ENCODE measurements at regions not wholly inside any gene's neighbourhood (a gene's known extent, or its start where the extent isn't known, plus 50 kb on each side); places are given as distances from the start of the nearest gene placed in this dataset.

DNA sequence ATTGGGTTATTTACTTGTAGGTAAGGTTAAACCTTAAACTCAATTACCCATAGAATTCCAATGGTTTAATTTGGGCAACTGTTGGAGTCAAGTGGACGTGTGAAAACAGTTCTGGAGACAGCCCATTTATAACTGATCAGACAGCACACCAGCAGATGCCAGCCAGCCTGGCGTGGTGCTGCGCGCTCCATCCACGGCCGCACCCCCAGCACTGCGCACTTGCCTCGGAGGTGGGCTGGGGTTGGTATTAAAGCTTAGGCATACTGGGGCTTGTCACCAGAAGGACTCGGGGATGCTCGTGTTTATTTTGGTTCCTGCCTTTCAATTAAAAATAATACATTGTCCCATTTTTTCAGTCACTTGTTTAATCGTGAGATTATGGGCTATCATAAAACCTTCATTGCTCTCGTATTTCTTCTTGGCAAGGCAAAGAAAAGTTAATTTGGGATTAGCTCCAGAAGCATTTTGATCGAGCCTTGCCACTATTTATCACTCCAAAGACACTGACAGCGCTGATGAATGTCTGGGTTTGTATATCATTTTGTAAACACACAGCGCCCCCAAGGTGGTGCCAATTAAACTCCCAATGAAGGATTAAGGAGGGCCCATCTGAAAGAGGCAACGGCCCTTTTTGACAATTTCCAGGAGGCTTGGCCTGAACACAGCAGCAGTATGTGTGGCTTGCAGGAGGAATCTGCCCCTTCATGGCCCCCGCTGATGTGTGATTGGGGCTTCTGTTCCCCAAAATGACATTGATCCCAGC lies 204.5 kb upstream of the CXCL12 start:
- Mint-ChIP-seq H3K9me3 (ENCODE audit: low read depth, unreplicated experiment) (no peaks in the 10 kb centered on the region), H3K27me3 (ENCODE audit: unreplicated experiment) (peaks cover 46% of the 10 kb centered on the region), H3K27ac (ENCODE audit: unreplicated experiment) (no peak overlapping the region), H3K4me1 (ENCODE audit: low read depth, unreplicated experiment) (no peaks in the 10 kb centered on the region), H3K36me3 (ENCODE audit: insufficient read depth, unreplicated experiment) (no peaks in the 10 kb centered on the region), H3K4me3 (ENCODE audit: low read depth, unreplicated experiment) (no peak overlapping the region)
- CTCF ChIA-PET: no interaction called here
- BruUV-seq (replicated peaks): no TSS peak
- TF ChIP-seq, protein P1, sequence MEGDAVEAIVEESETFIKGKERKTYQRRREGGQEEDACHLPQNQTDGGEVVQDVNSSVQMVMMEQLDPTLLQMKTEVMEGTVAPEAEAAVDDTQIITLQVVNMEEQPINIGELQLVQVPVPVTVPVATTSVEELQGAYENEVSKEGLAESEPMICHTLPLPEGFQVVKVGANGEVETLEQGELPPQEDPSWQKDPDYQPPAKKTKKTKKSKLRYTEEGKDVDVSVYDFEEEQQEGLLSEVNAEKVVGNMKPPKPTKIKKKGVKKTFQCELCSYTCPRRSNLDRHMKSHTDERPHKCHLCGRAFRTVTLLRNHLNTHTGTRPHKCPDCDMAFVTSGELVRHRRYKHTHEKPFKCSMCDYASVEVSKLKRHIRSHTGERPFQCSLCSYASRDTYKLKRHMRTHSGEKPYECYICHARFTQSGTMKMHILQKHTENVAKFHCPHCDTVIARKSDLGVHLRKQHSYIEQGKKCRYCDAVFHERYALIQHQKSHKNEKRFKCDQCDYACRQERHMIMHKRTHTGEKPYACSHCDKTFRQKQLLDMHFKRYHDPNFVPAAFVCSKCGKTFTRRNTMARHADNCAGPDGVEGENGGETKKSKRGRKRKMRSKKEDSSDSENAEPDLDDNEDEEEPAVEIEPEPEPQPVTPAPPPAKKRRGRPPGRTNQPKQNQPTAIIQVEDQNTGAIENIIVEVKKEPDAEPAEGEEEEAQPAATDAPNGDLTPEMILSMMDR (IDR thresholded peaks at IDR 0.05; ENCODE audit: unreplicated experiment): no peak
- intact Hi-C loops (cut with micrococcal nuclease; ENCODE audit: unreplicated experiment): no loop called here
- DNase-seq: no peak

- H3K4me3 Mint-ChIP-seq (ENCODE audit: low read depth, unreplicated experiment): no peak overlapping the region
- no TSS peak for BruUV-seq (replicated peaks)
- no peaks in the 10 kb centered on the region for H3K9me3 Mint-ChIP-seq (ENCODE audit: low read depth, unreplicated experiment)
- DNase-seq: no peak
- CTCF ChIA-PET: no interaction called here
- intact Hi-C loops (cut with micrococcal nuclease; ENCODE audit: unreplicated experiment): no loop called here
- H3K36me3 Mint-ChIP-seq (ENCODE audit: insufficient read depth, unreplicated experiment): no peaks in the 10 kb centered on the region
- no peak overlapping the region for H3K27ac Mint-ChIP-seq (ENCODE audit: unreplicated experiment)
- peaks cover 49% of the 10 kb centered on the region for H3K27me3 Mint-ChIP-seq (ENCODE audit: unreplicated experiment)
- no peaks in the 10 kb centered on the region for H3K4me1 Mint-ChIP-seq (ENCODE audit: low read depth, unreplicated experiment)
- TF ChIP-seq, protein P1 (IDR thresholded peaks at IDR 0.05; ENCODE audit: unreplicated experiment): no peak
Measured at GRCh38 chr10:44589944-44590449, 205.1 kb upstream of the CXCL12 start.

DNA sequence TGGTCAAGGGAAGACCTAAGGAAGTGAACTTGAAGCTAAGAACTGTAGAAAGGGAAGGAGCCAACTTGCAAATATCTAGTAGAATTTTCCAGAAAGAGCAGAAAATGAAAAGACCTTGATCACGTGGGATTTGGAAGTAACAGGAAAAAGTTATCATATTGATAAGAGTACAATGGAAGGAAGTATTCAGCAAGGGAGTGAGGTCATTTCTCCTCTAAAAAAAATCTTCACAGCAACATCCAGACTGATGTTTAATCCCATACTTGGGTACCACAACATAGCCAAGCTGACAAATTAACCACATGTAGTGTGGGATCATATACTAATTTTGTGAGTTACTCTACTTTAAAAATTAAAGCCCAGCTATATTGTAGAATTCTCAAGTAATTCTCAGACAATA lies 207.0 kb upstream of the CXCL12 start:
- Mint-ChIP-seq H3K36me3 (ENCODE audit: insufficient read depth, unreplicated experiment) (no peaks in the 10 kb centered on the region), H3K9me3 (ENCODE audit: low read depth, unreplicated experiment) (no peaks in the 10 kb centered on the region), H3K4me3 (ENCODE audit: low read depth, unreplicated experiment) (no peak overlapping the region), H3K4me1 (ENCODE audit: low read depth, unreplicated experiment) (no peaks in the 10 kb centered on the region), H3K27ac (ENCODE audit: unreplicated experiment) (no peak overlapping the region), H3K27me3 (ENCODE audit: unreplicated experiment) (peaks cover 68% of the 10 kb centered on the region)
- TF ChIP-seq, protein P1 (IDR thresholded peaks at IDR 0.05; ENCODE audit: unreplicated experiment): no peak
- no TSS peak for BruUV-seq (replicated peaks)
- intact Hi-C loops (cut with micrococcal nuclease; ENCODE audit: unreplicated experiment): no loop called here
- CTCF ChIA-PET: no interaction called here
- DNase-seq: no peak

DNA sequence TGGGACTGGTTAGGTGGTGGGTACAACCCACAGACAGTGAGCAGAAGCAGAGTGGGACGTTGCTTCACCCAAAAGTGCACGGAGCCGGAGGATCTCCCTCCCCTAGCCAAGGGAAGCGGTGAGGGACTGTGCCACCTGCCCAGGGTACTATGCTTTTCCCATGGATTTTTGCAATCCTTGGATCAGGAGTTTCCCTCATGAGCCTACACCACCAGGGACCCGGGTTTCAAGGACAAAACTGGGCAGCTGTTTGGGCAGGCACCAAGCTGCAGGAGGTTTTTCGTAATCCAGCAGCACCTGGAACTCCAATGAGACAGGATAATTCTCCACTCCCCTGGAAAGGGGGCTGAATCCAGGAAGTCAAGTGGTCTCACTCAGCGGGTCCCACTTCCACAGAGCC lies 209.1 kb upstream of the CXCL12 start:
- intact Hi-C loops (cut with micrococcal nuclease; ENCODE audit: unreplicated experiment): no loop called here
- no peak for DNase-seq
- H3K9me3 Mint-ChIP-seq (ENCODE audit: low read depth, unreplicated experiment): no peaks in the 10 kb centered on the region
- H3K36me3 Mint-ChIP-seq (ENCODE audit: insufficient read depth, unreplicated experiment): no peaks in the 10 kb centered on the region
- H3K4me3 Mint-ChIP-seq (ENCODE audit: low read depth, unreplicated experiment): no peak overlapping the region
- CTCF ChIA-PET: no interaction called here
- H3K27me3 Mint-ChIP-seq (ENCODE audit: unreplicated experiment): peaks cover 75% of the 10 kb centered on the region
- TF ChIP-seq, protein P1 (IDR thresholded peaks at IDR 0.05; ENCODE audit: unreplicated experiment): no peak
- no peak overlapping the region for H3K27ac Mint-ChIP-seq (ENCODE audit: unreplicated experiment)
- no peaks in the 10 kb centered on the region for H3K4me1 Mint-ChIP-seq (ENCODE audit: low read depth, unreplicated experiment)
- no TSS peak for BruUV-seq (replicated peaks)

Measured in Calu3 (cell line).